Activated T-helper 1 cell treated with anti-CD3 and anti-CD28 coated beads, Interleukin-12 subunit alpha, Interleukin-12 subunit beta, Interleukin-2, Interleukin-4 antibody, amounts not matched to agents 30 ng/mL and 10 ng/mL and 1 ng/mL, durations not matched to agents 14 hours and 24 hours and 36 hours (primary cell): ENCODE measurements at regions not wholly inside any gene's neighbourhood (a gene's known extent, or its start where the extent isn't known, plus 50 kb on each side); places are given as distances from the start of the nearest gene placed in this dataset.

Source experiments
- DNase-seq: peaks from one replicate; pipeline ENCODE4 v3.0.0; 2021; ENCODE audit warnings: low spot score
- H3K27ac Mint-ChIP-seq: one replicate; pipeline ENCODE4 v1.8.0; 2021; ENCODE audit warnings: mild to moderate bottlenecking, mixed read lengths
- H3K27me3 Mint-ChIP-seq: one replicate; pipeline ENCODE4 v1.8.0; 2022; ENCODE audit warnings: mild to moderate bottlenecking, moderate library complexity, mixed read lengths; ENCODE audit not compliant: insufficient read depth
- H3K36me3 Mint-ChIP-seq: one replicate; pipeline ENCODE4 v1.8.0; 2021; ENCODE audit warnings: low read depth, mixed read lengths
- H3K4me1 Mint-ChIP-seq: one replicate; pipeline ENCODE4 v1.8.0; 2021; ENCODE audit warnings: low read depth, mixed read lengths
- H3K4me3 Mint-ChIP-seq: one replicate; pipeline ENCODE4 v1.8.0; 2021; ENCODE audit warnings: mild to moderate bottlenecking, moderate library complexity, mixed read lengths
- H3K9me3 Mint-ChIP-seq: one replicate; pipeline ENCODE4 v1.8.0; 2021; ENCODE audit warnings: mixed read lengths
- intact Hi-C: fragments of 100-400 bp; cut with micrococcal nuclease; formaldehyde crosslinking; loops from one replicate; pipeline ENCODE4 v1.15.1; 2024

GRCh38 chr15:38886315-38887163 is 321.9 kb upstream of the RASGRP1 start:
- Mint-ChIP-seq H3K27me3 (peaks cover 3% of the 10 kb centered on the region), H3K4me3 (no peak overlapping the region), H3K36me3 (no peaks in the 10 kb centered on the region), H3K4me1 (no peaks in the 10 kb centered on the region), H3K27ac (no peak overlapping the region), H3K9me3 (no peaks in the 10 kb centered on the region)
- no peak for DNase-seq
- intact Hi-C loops: no loop called here

GRCh38 chr15:38888701-38889221 is 324.1 kb upstream of the RASGRP1 start:
- H3K4me3 Mint-ChIP-seq: no peak overlapping the region
- H3K27ac Mint-ChIP-seq: no peak overlapping the region
- no peaks in the 10 kb centered on the region for H3K4me1 Mint-ChIP-seq
- H3K36me3 Mint-ChIP-seq: no peaks in the 10 kb centered on the region
- intact Hi-C loops: no loop called here
- H3K9me3 Mint-ChIP-seq: no peaks in the 10 kb centered on the region
- H3K27me3 Mint-ChIP-seq: peaks cover 4% of the 10 kb centered on the region
- DNase-seq: no peak

GRCh38 chr15:38890194-38890593 is 325.6 kb upstream of the RASGRP1 start:
- Mint-ChIP-seq H3K4me1 (no peaks in the 10 kb centered on the region), H3K27me3 (peaks cover 4% of the 10 kb centered on the region), H3K9me3 (no peaks in the 10 kb centered on the region), H3K27ac (no peak overlapping the region), H3K36me3 (no peaks in the 10 kb centered on the region), H3K4me3 (no peak overlapping the region)
- no peak for DNase-seq
- intact Hi-C loops: no loop called here

- Mint-ChIP-seq H3K9me3 (no peaks in the 10 kb centered on the region), H3K36me3 (no peaks in the 10 kb centered on the region), H3K27ac (no peak overlapping the region), H3K4me3 (no peak overlapping the region), H3K27me3 (peaks cover 2% of the 10 kb centered on the region), H3K4me1 (no peaks in the 10 kb centered on the region)
- DNase-seq: no peak
- intact Hi-C loops: no loop called here
These were observed 329.3 kb upstream of the RASGRP1 start for GRCh38 chr15:38893925-38894242.

GRCh38 chr15:38894243-38894948 is 329.8 kb upstream of the RASGRP1 start:
- Mint-ChIP-seq H3K27me3 (peaks cover 2% of the 10 kb centered on the region), H3K27ac (no peak overlapping the region), H3K36me3 (no peaks in the 10 kb centered on the region), H3K4me1 (no peaks in the 10 kb centered on the region), H3K4me3 (no peak overlapping the region), H3K9me3 (no peaks in the 10 kb centered on the region)
- no peak for DNase-seq
- intact Hi-C loops: no loop called here

GRCh38 chr15:38895326-38896255 is 331.0 kb upstream of the RASGRP1 start:
- no peak for DNase-seq
- no peaks in the 10 kb centered on the region for H3K4me1 Mint-ChIP-seq
- H3K4me3 Mint-ChIP-seq: no peak overlapping the region
- H3K27ac Mint-ChIP-seq: no peak overlapping the region
- no peaks in the 10 kb centered on the region for H3K36me3 Mint-ChIP-seq
- no peaks in the 10 kb centered on the region for H3K9me3 Mint-ChIP-seq
- intact Hi-C loops: no loop called here
- H3K27me3 Mint-ChIP-seq: peaks cover 2% of the 10 kb centered on the region

- no peaks in the 10 kb centered on the region for H3K9me3 Mint-ChIP-seq
- DNase-seq: no peak
- H3K27ac Mint-ChIP-seq: no peak overlapping the region
- no peaks in the 10 kb centered on the region for H3K36me3 Mint-ChIP-seq
- no peaks in the 10 kb centered on the region for H3K4me1 Mint-ChIP-seq
- intact Hi-C loops: no loop called here
- H3K27me3 Mint-ChIP-seq: peaks cover 2% of the 10 kb centered on the region
- no peak overlapping the region for H3K4me3 Mint-ChIP-seq
These were observed 332.0 kb upstream of the RASGRP1 start for GRCh38 chr15:38896647-38897046.

- DNase-seq: no peak
- Mint-ChIP-seq H3K27me3 (peaks cover 2% of the 10 kb centered on the region), H3K27ac (no peak overlapping the region), H3K9me3 (no peaks in the 10 kb centered on the region), H3K36me3 (no peaks in the 10 kb centered on the region), H3K4me1 (no peaks in the 10 kb centered on the region), H3K4me3 (no peak overlapping the region)
- intact Hi-C loops: no loop called here
These were observed 332.9 kb upstream of the RASGRP1 start for GRCh38 chr15:38897551-38897950.

- Mint-ChIP-seq H3K4me1 (no peaks in the 10 kb centered on the region), H3K4me3 (no peak overlapping the region), H3K36me3 (no peaks in the 10 kb centered on the region), H3K27me3 (no peaks in the 10 kb centered on the region), H3K27ac (no peak overlapping the region), H3K9me3 (no peaks in the 10 kb centered on the region)
- intact Hi-C loops: no loop called here
- DNase-seq: no peak
These were observed 333.6 kb upstream of the RASGRP1 start for GRCh38 chr15:38898236-38898635.

GRCh38 chr15:38899300-38899699 is 334.7 kb upstream of the RASGRP1 start:
- no peaks in the 10 kb centered on the region for H3K9me3 Mint-ChIP-seq
- H3K36me3 Mint-ChIP-seq: no peaks in the 10 kb centered on the region
- intact Hi-C loops: no loop called here
- H3K4me1 Mint-ChIP-seq: no peaks in the 10 kb centered on the region
- H3K4me3 Mint-ChIP-seq: no peak overlapping the region
- no peak overlapping the region for H3K27ac Mint-ChIP-seq
- no peaks in the 10 kb centered on the region for H3K27me3 Mint-ChIP-seq
- no peak for DNase-seq

GRCh38 chr15:38904298-38904697 is 339.7 kb upstream of the RASGRP1 start:
- no peak for DNase-seq
- Mint-ChIP-seq H3K4me1 (no peaks in the 10 kb centered on the region), H3K9me3 (no peaks in the 10 kb centered on the region), H3K27ac (no peak overlapping the region), H3K4me3 (no peak overlapping the region), H3K27me3 (peaks cover 6% of the 10 kb centered on the region), H3K36me3 (no peaks in the 10 kb centered on the region)
- intact Hi-C loops: no loop called here

- intact Hi-C loops: no loop called here
- H3K36me3 Mint-ChIP-seq: no peaks in the 10 kb centered on the region
- no peak overlapping the region for H3K27ac Mint-ChIP-seq
- H3K27me3 Mint-ChIP-seq: peaks cover 6% of the 10 kb centered on the region
- H3K4me3 Mint-ChIP-seq: no peak overlapping the region
- H3K4me1 Mint-ChIP-seq: no peaks in the 10 kb centered on the region
- no peak for DNase-seq
- H3K9me3 Mint-ChIP-seq: no peaks in the 10 kb centered on the region
These were observed 341.0 kb upstream of the RASGRP1 start for GRCh38 chr15:38905632-38906031.

- Mint-ChIP-seq H3K27ac (no peak overlapping the region), H3K27me3 (no peaks in the 10 kb centered on the region), H3K36me3 (no peaks in the 10 kb centered on the region), H3K4me1 (no peaks in the 10 kb centered on the region), H3K4me3 (no peak overlapping the region), H3K9me3 (no peaks in the 10 kb centered on the region)
- intact Hi-C loops: no loop called here
- no peak for DNase-seq
These were observed 356.4 kb upstream of the RASGRP1 start for GRCh38 chr15:38920966-38921365.
